Neural cell (in vitro differentiated cells): ENCODE measurements at regions not wholly inside any gene's neighbourhood (a gene's known extent, or its start where the extent isn't known, plus 50 kb on each side); places are given as distances from the start of the nearest gene placed in this dataset.

Experiments used
- H2AFZ ChIP-seq: fragments of 200-600, 300-800 bp; sonication (generic), shearing (Covaris generic); 2 replicates; pipeline ENCODE4 v1.6.0; 2014; ENCODE audit warnings: low read depth, mild to moderate bottlenecking, antibody characterized with exemption, low read length, moderate library complexity
- H3F3A ChIP-seq: fragments of 200-600 bp; shearing (Covaris generic); 2 replicates; pipeline ENCODE4 v1.6.1; 2016; ENCODE audit warnings: mild to moderate bottlenecking, moderate library complexity, mixed read lengths, antibody characterized with exemption, low read length; ENCODE audit not compliant: insufficient read depth, poor library complexity, severe bottlenecking
- H3K27ac ChIP-seq: fragments of 200-600, 300-800 bp; sonication (generic), shearing (Covaris generic); 2 replicates; pipeline ENCODE4 v1.5.1; 2014; ENCODE audit warnings: mild to moderate bottlenecking, low read length, moderate library complexity
- H3K27me3 ChIP-seq: fragments of 300-800, 200-600 bp; sonication (generic), shearing (Covaris generic); 2 replicates; pipeline ENCODE4 v1.6.0; 2014; ENCODE audit warnings: mild to moderate bottlenecking, low read depth, low read length, moderate library complexity; ENCODE audit not compliant: insufficient read depth
- H3K36me3 ChIP-seq: fragments of 300-800, 200-600 bp; sonication (generic), shearing (Covaris generic); 2 replicates; pipeline ENCODE4 v1.5.1; 2014; ENCODE audit warnings: mild to moderate bottlenecking, antibody characterized with exemption, low read length, moderate library complexity; ENCODE audit not compliant: insufficient read depth
- H3K4me2 ChIP-seq: fragments of 300-800, 200-600 bp; sonication (generic), shearing (Covaris generic); 2 replicates; pipeline ENCODE4 v1.6.0; 2014; ENCODE audit warnings: mild to moderate bottlenecking, low read length
- H3K4me3 ChIP-seq: fragments of 300-800, 200-600 bp; sonication (generic), shearing (Covaris generic); 2 replicates; pipeline ENCODE4 v1.5.1; 2014; ENCODE audit warnings: mild to moderate bottlenecking, low read length, moderate library complexity
- H3K79me2 ChIP-seq: fragments of 200-600 bp; shearing (Covaris generic); replicated peaks from 2 replicates; pipeline ENCODE4 v1.6.0; 2014; ENCODE audit warnings: mild to moderate bottlenecking, low read length, moderate library complexity; ENCODE audit not compliant: insufficient read depth
- H3K9ac ChIP-seq: fragments of 300-800, 200-600 bp; sonication (generic), shearing (Covaris generic); 2 replicates; pipeline ENCODE4 v1.6.1; 2016; ENCODE audit warnings: mild to moderate bottlenecking, low read length, mixed read lengths
- H3K9me2 ChIP-seq: fragments of 200-600 bp; shearing (Covaris generic); 2 replicates; pipeline ENCODE4 v1.6.1; 2016; ENCODE audit warnings: mild to moderate bottlenecking, low read length, mixed read lengths; ENCODE audit not compliant: insufficient read depth
- H3K9me3 ChIP-seq: fragments of 200-600, 300-800 bp; sonication (generic), shearing (Covaris generic); 2 replicates; pipeline ENCODE4 v1.6.1; 2016; ENCODE audit warnings: mild to moderate bottlenecking, mixed run types, low read length, moderate library complexity, mixed read lengths
- H4K20me1 ChIP-seq: fragments of 200-600 bp; shearing (Covaris generic); 2 replicates; pipeline ENCODE4 v1.6.1; 2016; ENCODE audit warnings: mild to moderate bottlenecking, mixed run types; ENCODE audit not compliant: insufficient read depth
- EP300 ChIP-seq: fragments of 450-650 bp; conservative IDR thresholded peaks from 2 replicates; pipeline ENCODE4 v1.6.1; 2014; ENCODE audit warnings: antibody characterized with exemption, mild to moderate bottlenecking, moderate library complexity; ENCODE audit not compliant: poor library complexity, severe bottlenecking
- POLR2AphosphoS5 ChIP-seq: IDR thresholded peaks from 2 replicates; pipeline ENCODE4 v1.6.1; 2012
- SMC3 ChIP-seq: fragments of 450-650 bp; conservative IDR thresholded peaks from 2 replicates; pipeline ENCODE4 v1.6.1; 2014; ENCODE audit warnings: antibody characterized with exemption, mild to moderate bottlenecking, moderate library complexity; ENCODE audit not compliant: poor library complexity
- TAF1 ChIP-seq: IDR thresholded peaks from 2 replicates; pipeline ENCODE4 v1.6.1; 2012; ENCODE audit warnings: low read depth
- TF ChIP-seq, protein P1 (sequence below): fragments of 450-650 bp; IDR thresholded peaks from 2 replicates; pipeline ENCODE4 v1.5.1; 2014; ENCODE audit warnings: antibody characterized with exemption, mild to moderate bottlenecking, moderate library complexity; ENCODE audit not compliant: poor library complexity, severe bottlenecking
- TF ChIP-seq, protein P2 (sequence below): IDR thresholded peaks from 2 replicates; pipeline ENCODE4 v1.6.1; 2012; ENCODE audit warnings: borderline replicate concordance

DNA sequence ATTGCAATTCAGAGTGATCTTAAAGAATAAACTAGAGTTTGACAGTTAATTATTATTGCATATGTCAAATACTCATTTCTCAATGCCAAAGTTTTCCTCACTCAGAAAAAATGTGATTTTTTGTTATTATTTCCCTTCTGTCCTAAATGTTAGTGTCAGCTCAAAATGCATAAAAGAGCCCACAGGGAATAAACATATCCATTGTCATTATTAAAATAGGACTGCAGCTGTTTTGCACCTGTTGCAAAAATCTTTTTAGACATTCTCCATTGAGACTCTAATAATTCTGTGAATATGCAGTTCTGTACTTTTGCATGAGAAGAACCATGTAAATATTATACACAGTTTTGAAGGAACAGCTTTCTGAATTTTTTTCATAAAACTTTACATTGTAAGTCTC lies 540.0 kb upstream of the SLC39A10 start:
- H3K9me3 ChIP-seq = peaks cover 7% of the 10 kb centered on the region
- H4K20me1 ChIP-seq = no peaks in the 10 kb centered on the region
- H3F3A ChIP-seq = no peaks in the 10 kb centered on the region
- H2AFZ ChIP-seq = no peak overlapping the region
- H3K36me3 ChIP-seq = no peaks in the 10 kb centered on the region
- no peaks in the 10 kb centered on the region for H3K9me2 ChIP-seq
- no peaks in the 10 kb centered on the region for H3K27me3 ChIP-seq
- no peak overlapping the region for H3K9ac ChIP-seq
- no peak overlapping the region for H3K4me2 ChIP-seq
- no peak overlapping the region for H3K4me3 ChIP-seq
- no peaks in the 10 kb centered on the region for H3K79me2 ChIP-seq
- TF ChIP-seq, protein P1, sequence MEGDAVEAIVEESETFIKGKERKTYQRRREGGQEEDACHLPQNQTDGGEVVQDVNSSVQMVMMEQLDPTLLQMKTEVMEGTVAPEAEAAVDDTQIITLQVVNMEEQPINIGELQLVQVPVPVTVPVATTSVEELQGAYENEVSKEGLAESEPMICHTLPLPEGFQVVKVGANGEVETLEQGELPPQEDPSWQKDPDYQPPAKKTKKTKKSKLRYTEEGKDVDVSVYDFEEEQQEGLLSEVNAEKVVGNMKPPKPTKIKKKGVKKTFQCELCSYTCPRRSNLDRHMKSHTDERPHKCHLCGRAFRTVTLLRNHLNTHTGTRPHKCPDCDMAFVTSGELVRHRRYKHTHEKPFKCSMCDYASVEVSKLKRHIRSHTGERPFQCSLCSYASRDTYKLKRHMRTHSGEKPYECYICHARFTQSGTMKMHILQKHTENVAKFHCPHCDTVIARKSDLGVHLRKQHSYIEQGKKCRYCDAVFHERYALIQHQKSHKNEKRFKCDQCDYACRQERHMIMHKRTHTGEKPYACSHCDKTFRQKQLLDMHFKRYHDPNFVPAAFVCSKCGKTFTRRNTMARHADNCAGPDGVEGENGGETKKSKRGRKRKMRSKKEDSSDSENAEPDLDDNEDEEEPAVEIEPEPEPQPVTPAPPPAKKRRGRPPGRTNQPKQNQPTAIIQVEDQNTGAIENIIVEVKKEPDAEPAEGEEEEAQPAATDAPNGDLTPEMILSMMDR = no peak
- TF ChIP-seq POLR2AphosphoS5 (no peak), EP300 (no peak), SMC3 (no peak)
- TF ChIP-seq, protein P2, sequence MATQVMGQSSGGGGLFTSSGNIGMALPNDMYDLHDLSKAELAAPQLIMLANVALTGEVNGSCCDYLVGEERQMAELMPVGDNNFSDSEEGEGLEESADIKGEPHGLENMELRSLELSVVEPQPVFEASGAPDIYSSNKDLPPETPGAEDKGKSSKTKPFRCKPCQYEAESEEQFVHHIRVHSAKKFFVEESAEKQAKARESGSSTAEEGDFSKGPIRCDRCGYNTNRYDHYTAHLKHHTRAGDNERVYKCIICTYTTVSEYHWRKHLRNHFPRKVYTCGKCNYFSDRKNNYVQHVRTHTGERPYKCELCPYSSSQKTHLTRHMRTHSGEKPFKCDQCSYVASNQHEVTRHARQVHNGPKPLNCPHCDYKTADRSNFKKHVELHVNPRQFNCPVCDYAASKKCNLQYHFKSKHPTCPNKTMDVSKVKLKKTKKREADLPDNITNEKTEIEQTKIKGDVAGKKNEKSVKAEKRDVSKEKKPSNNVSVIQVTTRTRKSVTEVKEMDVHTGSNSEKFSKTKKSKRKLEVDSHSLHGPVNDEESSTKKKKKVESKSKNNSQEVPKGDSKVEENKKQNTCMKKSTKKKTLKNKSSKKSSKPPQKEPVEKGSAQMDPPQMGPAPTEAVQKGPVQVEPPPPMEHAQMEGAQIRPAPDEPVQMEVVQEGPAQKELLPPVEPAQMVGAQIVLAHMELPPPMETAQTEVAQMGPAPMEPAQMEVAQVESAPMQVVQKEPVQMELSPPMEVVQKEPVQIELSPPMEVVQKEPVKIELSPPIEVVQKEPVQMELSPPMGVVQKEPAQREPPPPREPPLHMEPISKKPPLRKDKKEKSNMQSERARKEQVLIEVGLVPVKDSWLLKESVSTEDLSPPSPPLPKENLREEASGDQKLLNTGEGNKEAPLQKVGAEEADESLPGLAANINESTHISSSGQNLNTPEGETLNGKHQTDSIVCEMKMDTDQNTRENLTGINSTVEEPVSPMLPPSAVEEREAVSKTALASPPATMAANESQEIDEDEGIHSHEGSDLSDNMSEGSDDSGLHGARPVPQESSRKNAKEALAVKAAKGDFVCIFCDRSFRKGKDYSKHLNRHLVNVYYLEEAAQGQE = no peak
- H3K27ac ChIP-seq = no peak overlapping the region

DNA sequence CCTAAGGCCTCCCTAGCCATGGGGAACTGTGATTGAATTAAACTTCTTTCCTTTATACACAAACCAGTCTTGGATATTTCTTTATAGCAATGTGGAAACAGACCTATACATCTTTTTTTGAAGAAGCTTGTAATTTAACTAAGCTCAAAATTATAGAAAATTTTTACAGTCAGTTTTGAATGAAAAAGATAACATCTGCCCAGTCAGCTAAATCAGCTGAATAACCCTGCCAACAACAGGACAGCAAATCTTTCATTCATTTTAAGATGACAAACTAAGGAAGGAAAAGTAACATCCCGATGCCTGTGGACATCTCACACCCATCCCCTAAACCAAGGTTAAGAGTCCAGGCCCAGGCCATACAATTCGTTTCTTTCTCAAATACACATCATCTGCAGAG lies 541.3 kb upstream of the SLC39A10 start:
- Histone ChIP-seq H3K9ac (no peak overlapping the region), H3K9me2 (no peaks in the 10 kb centered on the region)

More for the DNA sequence above, 541.3 kb upstream of the SLC39A10 start:
- Histone ChIP-seq H2AFZ (no peak overlapping the region), H3K79me2 (no peaks in the 10 kb centered on the region), H3K9me3 (peaks cover 7% of the 10 kb centered on the region), H3K27ac (no peak overlapping the region), H3K4me2 (no peak overlapping the region), H3K27me3 (no peaks in the 10 kb centered on the region), H4K20me1 (no peaks in the 10 kb centered on the region), H3K36me3 (no peaks in the 10 kb centered on the region), H3K4me3 (no peak overlapping the region), H3F3A (no peaks in the 10 kb centered on the region)
- TF ChIP-seq POLR2AphosphoS5 = no peak
- TF ChIP-seq TAF1 = no peak
- no peak for TF ChIP-seq SMC3
- TF ChIP-seq, protein P1 = no peak
- no peak for TF ChIP-seq EP300
